ENCODE measurements at regions not wholly inside any gene's neighbourhood (a gene's known extent, or its start where the extent isn't known, plus 50 kb on each side); places are given as distances from the start of the nearest gene placed in this dataset.
A peak's percentile ranks its signal among the peaks of the same experiment; 100 is the strongest.
"Not testable (repeated sequence)": the region's sequence is repeated elsewhere in the genome, so short reads cannot be mapped to it uniquely, and the experiment has no call there.

DNA sequence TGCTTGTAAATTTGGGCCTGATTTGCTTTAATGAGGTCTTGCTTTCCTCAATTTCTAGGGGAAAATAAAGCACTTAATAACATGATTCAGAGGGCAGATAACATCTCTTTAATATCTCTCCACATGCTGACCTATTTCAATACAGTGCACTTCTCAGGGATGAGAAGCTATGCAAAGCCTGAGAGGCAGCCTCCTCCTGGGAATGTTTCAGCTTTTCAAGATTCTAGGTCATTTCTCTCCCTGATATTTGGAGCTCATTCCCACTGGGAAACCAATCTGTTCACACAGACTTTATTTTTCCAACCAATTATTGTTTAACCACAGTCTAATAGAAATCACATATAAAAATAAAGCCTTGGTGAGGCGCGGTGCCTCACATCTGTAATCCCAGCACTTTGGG, 67.0 kb upstream of the LSAMP start:
- DNase-seq: no peak

DNA sequence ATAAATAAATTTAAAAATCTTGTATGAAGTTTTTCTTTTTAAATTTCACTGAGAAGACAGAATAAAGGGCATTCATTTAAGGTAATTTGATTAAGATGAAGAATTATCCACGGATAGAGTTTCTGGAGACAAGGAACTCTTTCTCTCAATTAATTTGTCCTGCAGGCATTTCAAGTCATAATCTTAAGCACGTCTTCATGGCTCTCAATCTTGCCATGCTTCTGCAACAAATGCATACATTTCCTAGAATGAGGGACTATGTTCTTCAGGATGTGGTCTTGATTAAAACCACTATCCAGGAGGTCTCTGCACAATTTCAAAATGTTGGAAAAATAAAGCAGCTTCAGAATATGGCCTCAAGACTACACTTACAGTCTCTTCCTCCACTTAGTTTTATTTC, 67.6 kb upstream of the LSAMP start:
- DNase-seq: no peak

- no peak for DNase-seq
Measured at GRCh38 chr3:116515973-116516372, 70.7 kb upstream of the LSAMP start.

DNA sequence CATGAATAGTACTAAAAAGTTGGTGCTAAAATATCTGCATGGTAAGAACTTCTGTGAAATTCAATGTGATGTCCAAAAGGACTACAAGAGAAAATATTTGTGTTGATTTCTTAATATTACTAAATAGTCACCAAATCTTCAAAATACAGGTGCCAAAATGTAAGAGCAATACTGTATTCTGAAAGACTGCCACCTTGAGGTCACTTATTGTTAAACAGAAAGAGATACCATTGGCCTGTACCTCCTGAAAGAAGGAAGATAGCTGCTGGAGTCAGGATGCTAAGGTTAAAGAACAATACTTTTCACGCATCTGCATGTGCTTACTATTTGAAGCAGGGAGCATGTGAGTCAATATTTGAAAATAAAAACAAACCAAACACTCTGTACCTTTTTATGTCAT, 72.0 kb upstream of the LSAMP start:
- no peak for DNase-seq

GRCh38 chr3:116519101-116519500, 73.8 kb upstream of the LSAMP start:
- DNase-seq: not testable (repeated sequence)

DNA sequence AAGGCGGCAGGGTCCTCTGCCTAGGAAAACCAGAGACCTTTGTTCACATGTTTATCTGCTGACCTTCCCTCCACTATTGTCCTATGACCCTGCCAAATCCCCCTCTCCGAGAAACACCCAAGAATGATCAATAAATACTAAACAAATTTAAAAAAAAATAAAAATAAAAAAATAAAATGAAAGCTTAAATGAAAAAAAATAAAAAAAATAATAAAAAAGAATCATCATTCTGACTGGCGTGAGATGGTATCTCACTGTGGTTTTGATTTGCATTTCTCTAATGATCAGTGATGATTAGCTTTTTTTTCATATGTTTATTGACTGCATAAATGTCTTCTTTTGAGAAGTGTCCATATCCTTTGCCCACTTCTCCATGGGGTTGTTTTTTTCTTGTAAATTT, 74.5 kb upstream of the LSAMP start:
- not testable (repeated sequence) for DNase-seq

- peak; percentile 64 for DNase-seq
Measured at GRCh38 chr3:116524453-116525210, 79.3 kb upstream of the LSAMP start.

- DNase-seq: no peak
Measured at GRCh38 chr3:116552246-116552645, 107.0 kb upstream of the LSAMP start.

GRCh38 chr3:116553355-116553754, 108.1 kb upstream of the LSAMP start:
- no peak for DNase-seq

DNA sequence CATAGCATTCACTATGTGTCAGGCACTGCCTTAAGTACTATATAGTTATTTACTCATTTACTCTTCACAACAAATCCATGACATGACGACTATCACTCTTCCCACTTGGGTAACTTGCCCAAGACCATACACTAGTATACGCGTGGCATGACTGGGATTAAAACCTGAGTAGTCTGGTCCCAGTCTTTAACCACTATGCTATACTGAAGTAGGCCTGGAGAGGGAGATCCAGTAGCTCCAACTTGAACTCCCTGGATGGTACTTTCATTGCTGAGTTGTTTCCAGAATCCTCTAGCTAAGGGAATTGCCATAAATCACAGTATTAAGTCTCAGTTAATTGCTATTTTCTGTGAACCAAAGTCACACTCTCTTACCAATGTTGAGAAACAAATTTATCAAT, 116.2 kb upstream of the LSAMP start:
- DNase-seq: no peak

DNA sequence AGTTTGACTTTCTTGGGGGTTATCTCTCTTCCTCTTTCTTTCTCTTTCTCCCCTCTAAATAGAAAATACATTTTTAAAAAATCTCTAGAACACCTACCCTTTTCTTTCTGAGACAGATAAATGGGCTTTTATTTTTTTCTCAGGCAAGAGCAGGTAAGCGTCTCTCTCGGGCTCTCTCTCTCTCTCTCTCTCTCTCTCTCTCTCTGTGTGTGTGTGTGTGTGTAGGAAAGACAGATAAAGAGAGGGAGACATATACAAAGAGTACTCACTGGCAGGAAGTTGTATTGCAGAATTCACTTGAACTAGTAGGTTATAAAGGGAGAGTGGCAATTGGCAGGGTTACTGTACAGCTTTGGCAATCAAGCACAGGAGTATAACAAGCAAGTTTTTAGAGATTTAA, 118.1 kb upstream of the LSAMP start:
- DNase-seq: no peak

- DNase-seq: no peak
Measured at GRCh38 chr3:116566478-116566960, 121.2 kb upstream of the LSAMP start.

- DNase-seq: peak; percentile 7
Measured at GRCh38 chr3:116569611-116570010, 124.3 kb upstream of the LSAMP start.

- peak; percentile 16 for DNase-seq
Measured at GRCh38 chr3:116579840-116580239, 129.7 kb upstream of the TUSC7 start.

- DNase-seq: no peak
Measured at GRCh38 chr3:116586285-116586944, 123.2 kb upstream of the TUSC7 start.

GRCh38 chr3:116591236-116591635, 118.3 kb upstream of the TUSC7 start:
- DNase-seq: no peak

DNA sequence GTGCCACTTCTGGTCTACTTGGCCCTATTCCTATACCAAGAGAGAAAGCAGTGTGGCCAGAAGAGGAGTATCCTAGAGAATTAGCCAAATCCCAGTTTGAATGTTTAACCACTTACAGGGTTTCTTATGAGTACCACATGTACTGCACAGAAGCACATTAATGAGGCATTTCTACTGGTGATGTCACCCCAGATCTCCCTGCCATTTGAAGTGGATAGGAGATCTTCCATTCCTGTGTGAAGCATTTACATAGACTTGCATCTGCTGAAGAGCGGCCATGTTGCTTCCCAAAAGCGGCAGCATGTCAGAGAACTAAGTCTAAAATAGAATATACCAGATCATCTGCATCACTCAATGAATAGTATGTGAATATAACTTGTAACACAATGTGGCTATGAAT, 108.4 kb upstream of the TUSC7 start:
- DNase-seq: no peak

DNA sequence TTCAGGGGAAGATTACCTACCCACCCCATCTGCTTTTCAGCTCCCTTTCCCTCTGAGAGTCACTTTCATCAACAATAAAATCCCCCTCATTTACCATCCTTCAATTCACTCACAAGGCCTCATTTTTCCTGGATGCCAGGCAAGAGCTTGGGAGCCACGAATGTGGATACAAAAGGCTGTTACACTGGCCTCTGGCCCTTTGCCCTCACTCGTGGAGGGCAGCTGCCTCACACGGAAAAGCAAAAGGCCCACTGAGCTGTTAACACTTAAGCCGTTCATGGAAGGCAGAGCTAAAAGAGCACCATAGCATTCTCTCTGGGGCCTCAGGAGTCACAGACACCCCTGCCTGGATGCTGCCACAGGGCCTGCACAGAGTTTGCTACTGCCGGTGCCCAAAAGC, 102.4 kb upstream of the TUSC7 start:
- DNase-seq: no peak

- DNase-seq: no peak
Measured at GRCh38 chr3:116610124-116610523, 99.5 kb upstream of the TUSC7 start.

DNA sequence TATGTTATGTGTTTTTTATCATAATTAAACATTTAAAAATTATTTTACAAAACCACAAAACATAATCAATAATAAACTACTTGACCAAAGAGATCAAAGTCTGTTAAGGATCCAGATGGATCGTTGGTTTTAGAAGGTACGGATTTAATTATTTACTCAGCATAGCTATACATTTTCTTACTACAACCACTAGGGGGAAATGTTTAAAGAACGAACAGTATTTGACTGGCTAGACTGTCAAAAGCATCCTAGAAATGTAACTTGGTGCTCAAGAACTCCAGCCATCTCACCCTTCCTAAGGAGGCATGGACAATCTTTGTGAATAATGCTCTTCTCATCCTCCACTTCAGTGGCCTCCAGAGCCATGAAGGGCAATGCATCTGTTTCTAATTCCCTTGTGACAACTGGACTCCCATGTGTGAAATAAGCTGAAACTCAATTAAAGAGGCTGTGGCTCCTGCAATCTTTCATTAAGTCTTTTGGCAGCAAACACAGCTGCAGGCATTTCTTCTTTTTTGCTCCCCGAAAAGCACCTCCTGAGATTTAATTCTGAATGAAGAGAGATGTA, 94.7 kb upstream of the TUSC7 start:
- peak; percentile 12 for DNase-seq

DNA sequence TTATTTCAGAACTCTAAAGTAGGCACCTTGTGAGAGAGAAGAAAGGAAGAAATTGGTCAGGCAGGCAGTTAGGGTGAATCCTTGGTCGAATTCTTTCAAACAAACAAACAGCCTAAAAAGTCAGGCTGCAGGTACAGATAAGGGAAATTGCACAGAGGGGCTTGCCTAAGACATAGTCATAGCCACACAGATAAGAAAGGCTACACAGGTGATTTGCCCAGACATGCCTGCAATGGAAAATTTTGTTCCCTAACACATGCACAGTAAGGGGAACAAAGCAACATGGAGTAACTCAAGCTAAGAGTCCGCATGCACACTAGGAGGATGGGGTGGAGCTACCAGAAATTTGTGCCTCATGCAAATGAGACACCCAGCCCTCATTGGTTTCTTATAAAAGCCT, 91.4 kb upstream of the TUSC7 start:
- no peak for DNase-seq

DNA sequence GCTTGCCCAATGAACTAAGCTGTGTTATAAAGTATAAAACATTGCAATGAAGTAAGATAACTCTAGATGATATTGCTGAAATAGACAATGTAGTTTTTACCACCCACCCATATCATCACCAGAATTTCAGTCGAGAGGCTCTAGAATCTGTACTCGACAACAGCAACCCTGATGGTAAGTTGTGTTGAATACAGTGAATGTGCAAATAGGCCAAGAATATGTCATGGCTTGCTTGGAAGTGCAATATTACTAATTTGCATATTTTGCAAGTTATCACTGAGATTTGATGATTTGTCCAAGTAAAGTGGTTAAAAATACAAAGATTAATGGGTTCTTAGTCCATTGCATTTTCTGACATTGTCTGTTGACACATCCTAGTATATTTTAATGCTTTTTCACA, 90.6 kb upstream of the TUSC7 start:
- DNase-seq: no peak

DNA sequence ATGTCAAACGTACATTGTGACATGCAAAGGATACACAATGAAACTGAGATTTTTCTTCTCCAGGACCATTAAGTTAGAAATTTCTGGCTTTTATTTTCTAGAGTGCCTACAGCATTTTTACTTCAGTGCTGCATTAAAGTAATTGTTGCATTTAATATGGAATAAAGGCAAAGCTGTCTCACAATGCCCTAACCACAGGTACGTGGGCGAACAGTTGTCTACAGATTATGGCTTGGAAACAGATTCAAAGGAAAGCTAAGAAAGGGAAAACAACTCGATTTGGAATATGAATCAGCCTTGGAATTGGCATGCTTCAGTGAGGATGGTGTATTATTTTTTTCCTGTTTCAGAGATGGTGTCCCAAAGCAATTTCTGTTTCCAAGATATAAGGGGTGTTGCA, 79.1 kb upstream of the TUSC7 start:
- DNase-seq: no peak

- no peak for DNase-seq
Measured at GRCh38 chr3:116639641-116640040, 69.9 kb upstream of the TUSC7 start.
